GM19023 (cell line): ENCODE measurements at regions not wholly inside any gene's neighbourhood (a gene's known extent, or its start where the extent isn't known, plus 50 kb on each side); places are given as distances from the start of the nearest gene placed in this dataset.

Experiments
- ATAC-seq: cut with Tn5 transposase; IDR thresholded peaks from one replicate; pipeline ENCODE4 v1.9.1; 2021; ENCODE audit warnings: mild to moderate bottlenecking, moderate library complexity; ENCODE audit not compliant: unreplicated experiment

- no peak for ATAC-seq
These were observed 337.6 kb downstream of the DHX35 start for GRCh38 chr20:39299783-39300182.

- no peak for ATAC-seq
These were observed 336.7 kb downstream of the DHX35 start for GRCh38 chr20:39298571-39299506.

GRCh38 chr20:39298121-39298520, 336.0 kb downstream of the DHX35 start:
- ATAC-seq: no peak

GRCh38 chr20:39295301-39295700, 333.2 kb downstream of the DHX35 start:
- no peak for ATAC-seq

- no peak for ATAC-seq
These were observed 332.1 kb downstream of the DHX35 start for GRCh38 chr20:39294137-39294725.

GRCh38 chr20:39292193-39292736, 330.1 kb downstream of the DHX35 start:
- no peak for ATAC-seq

- ATAC-seq: no peak
These were observed 329.2 kb downstream of the DHX35 start for GRCh38 chr20:39291301-39291700.

- ATAC-seq: no peak
These were observed 328.4 kb downstream of the DHX35 start for GRCh38 chr20:39290575-39290974.

GRCh38 chr20:39289831-39290230, 327.7 kb downstream of the DHX35 start:
- no peak for ATAC-seq

GRCh38 chr20:39289316-39289715, 327.2 kb downstream of the DHX35 start:
- ATAC-seq: no peak

- ATAC-seq: no peak
These were observed 321.3 kb downstream of the DHX35 start for GRCh38 chr20:39283464-39283863.

- ATAC-seq: no peak
These were observed 320.5 kb downstream of the DHX35 start for GRCh38 chr20:39282619-39283092.

GRCh38 chr20:39280875-39281274, 318.7 kb downstream of the DHX35 start:
- no peak for ATAC-seq

GRCh38 chr20:39278230-39278788, 316.2 kb downstream of the DHX35 start:
- no peak for ATAC-seq

- no peak for ATAC-seq
These were observed 315.0 kb downstream of the DHX35 start for GRCh38 chr20:39277185-39277584.

- ATAC-seq: no peak
These were observed 308.9 kb downstream of the DHX35 start for GRCh38 chr20:39270837-39271604.

GRCh38 chr20:39269493-39270217, 307.5 kb downstream of the DHX35 start:
- no peak for ATAC-seq

- ATAC-seq: peak; percentile 72
These were observed 306.9 kb downstream of the DHX35 start for GRCh38 chr20:39268981-39269461.

GRCh38 chr20:39268491-39268951, 306.4 kb downstream of the DHX35 start:
- ATAC-seq: no peak

GRCh38 chr20:39266989-39267388, 304.8 kb downstream of the DHX35 start:
- no peak for ATAC-seq
